Smooth muscle cell (in vitro differentiated cells): ENCODE measurements at regions not wholly inside any gene's neighbourhood (a gene's known extent, or its start where the extent isn't known, plus 50 kb on each side); places are given as distances from the start of the nearest gene placed in this dataset.

Source experiments
- DNase-seq: peaks from one replicate; lab custom pipeline; 2025; ENCODE audit not compliant: unreplicated experiment; lab: John Stamatoyannopoulos, UW
- H2AFZ ChIP-seq: fragments of 200-600 bp; sonication (generic); 2 replicates; pipeline ENCODE4 v1.6.0; 2016; ENCODE audit warnings: antibody characterized with exemption, low read depth, mild to moderate bottlenecking
- H3F3A ChIP-seq: fragments of 200-600 bp; sonication (generic); 2 replicates; pipeline ENCODE4 v1.6.0; 2017; ENCODE audit warnings: antibody characterized with exemption, low read depth
- H3K27ac ChIP-seq: fragments of 200-600 bp; sonication (generic); 2 replicates; pipeline ENCODE4 v1.5.1; 2016; ENCODE audit warnings: low read depth, mild to moderate bottlenecking
- H3K27me3 ChIP-seq: fragments of 200-600 bp; sonication (generic); 2 replicates; pipeline ENCODE4 v1.6.1; 2016; ENCODE audit warnings: low read depth, mild to moderate bottlenecking
- H3K36me3 ChIP-seq: fragments of 200-600 bp; sonication (generic); 2 replicates; pipeline ENCODE4 v1.5.1; 2016; ENCODE audit warnings: low read depth
- H3K4me1 ChIP-seq: fragments of 200-600 bp; sonication (generic); 2 replicates; pipeline ENCODE4 v1.5.1; 2016; ENCODE audit warnings: low read depth
- H3K4me2 ChIP-seq: fragments of 200-600 bp; sonication (generic); 2 replicates; pipeline ENCODE4 v1.6.0; 2016; ENCODE audit warnings: mild to moderate bottlenecking
- H3K4me3 ChIP-seq: fragments of 200-600 bp; sonication (generic); 2 replicates; pipeline ENCODE4 v1.5.1; 2016; ENCODE audit warnings: mild to moderate bottlenecking
- H3K79me2 ChIP-seq: fragments of 200-600 bp; sonication (generic); 2 replicates; pipeline ENCODE4 v1.6.0; 2016; ENCODE audit warnings: low read depth, mild to moderate bottlenecking
- H3K9ac ChIP-seq: fragments of 200-600 bp; sonication (generic); 2 replicates; pipeline ENCODE4 v1.6.0; 2016; ENCODE audit warnings: low read depth
- H3K9me3 ChIP-seq: fragments of 200-600 bp; sonication (generic); replicated peaks from 2 replicates; pipeline ENCODE4 v1.5.1; 2016; ENCODE audit warnings: low read depth
- H4K20me1 ChIP-seq: fragments of 200-600 bp; sonication (generic); 2 replicates; pipeline ENCODE4 v1.6.0; 2016; ENCODE audit warnings: low read depth
- WGBS: methylation state at CpG from one replicate; pipeline ENCODE4 v1.1.7; 2016; ENCODE audit warnings: low lambda C conversion rate; 5-methylcytosine and 5-hydroxymethylcytosine counted together
- TF ChIP-seq, protein P1 (sequence below): fragments of 200-600 bp; sonication (generic); IDR thresholded peaks from 2 replicates; pipeline ENCODE4 v1.5.1; 2017; ENCODE audit warnings: borderline replicate concordance, mild to moderate bottlenecking, antibody characterized with exemption; ENCODE audit not compliant: insufficient read depth, poor library complexity, severe bottlenecking

- WGBS = 71% methylated on average over 1 of the region's 1 CpG
- Histone ChIP-seq H3K4me3 (no peak overlapping the region), H4K20me1 (no peaks in the 10 kb centered on the region), H3K79me2 (no peaks in the 10 kb centered on the region), H3K36me3 (no peaks in the 10 kb centered on the region), H3K9me3 (no peaks in the 10 kb centered on the region), H3K27me3 (no peaks in the 10 kb centered on the region), H3K9ac (no peak overlapping the region), H3K4me1 (peaks cover 13% of the 10 kb centered on the region), H2AFZ (no peak overlapping the region), H3F3A (peaks cover 7% of the 10 kb centered on the region), H3K4me2 (no peak overlapping the region), H3K27ac (no peak overlapping the region)
- TF ChIP-seq, protein P1, sequence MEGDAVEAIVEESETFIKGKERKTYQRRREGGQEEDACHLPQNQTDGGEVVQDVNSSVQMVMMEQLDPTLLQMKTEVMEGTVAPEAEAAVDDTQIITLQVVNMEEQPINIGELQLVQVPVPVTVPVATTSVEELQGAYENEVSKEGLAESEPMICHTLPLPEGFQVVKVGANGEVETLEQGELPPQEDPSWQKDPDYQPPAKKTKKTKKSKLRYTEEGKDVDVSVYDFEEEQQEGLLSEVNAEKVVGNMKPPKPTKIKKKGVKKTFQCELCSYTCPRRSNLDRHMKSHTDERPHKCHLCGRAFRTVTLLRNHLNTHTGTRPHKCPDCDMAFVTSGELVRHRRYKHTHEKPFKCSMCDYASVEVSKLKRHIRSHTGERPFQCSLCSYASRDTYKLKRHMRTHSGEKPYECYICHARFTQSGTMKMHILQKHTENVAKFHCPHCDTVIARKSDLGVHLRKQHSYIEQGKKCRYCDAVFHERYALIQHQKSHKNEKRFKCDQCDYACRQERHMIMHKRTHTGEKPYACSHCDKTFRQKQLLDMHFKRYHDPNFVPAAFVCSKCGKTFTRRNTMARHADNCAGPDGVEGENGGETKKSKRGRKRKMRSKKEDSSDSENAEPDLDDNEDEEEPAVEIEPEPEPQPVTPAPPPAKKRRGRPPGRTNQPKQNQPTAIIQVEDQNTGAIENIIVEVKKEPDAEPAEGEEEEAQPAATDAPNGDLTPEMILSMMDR = no peak
- no peak for DNase-seq
These were observed 218.1 kb upstream of the TNP1 start for GRCh38 chr2:217077831-217078407.

DNA sequence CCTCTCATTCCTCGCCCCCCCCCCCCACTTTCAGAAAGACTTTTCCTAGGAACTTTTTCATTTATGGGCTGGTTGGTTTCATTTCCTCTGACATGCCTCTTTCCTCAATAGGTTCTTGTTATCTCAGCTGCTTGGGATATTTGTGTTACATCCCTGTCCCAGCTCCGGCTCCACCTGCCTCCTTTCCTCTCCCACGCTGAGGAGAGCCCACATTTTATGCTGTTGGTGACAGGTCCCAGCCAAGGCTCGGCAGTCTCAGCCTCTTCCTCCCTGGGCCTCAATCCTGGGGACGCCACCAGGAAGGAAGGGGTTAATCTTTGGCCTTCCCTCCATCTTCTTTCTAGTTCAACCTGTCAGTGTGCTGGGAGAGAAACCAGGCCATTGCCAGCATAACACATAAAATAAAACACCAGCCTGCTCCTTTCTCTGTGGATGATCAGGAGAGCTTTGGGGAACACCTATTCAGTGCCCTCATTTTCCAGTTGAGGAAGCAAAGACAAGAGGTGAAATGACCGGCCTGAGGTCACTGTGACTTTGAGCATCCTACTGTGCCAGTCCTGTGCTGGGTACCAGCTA, 216.9 kb upstream of the TNP1 start:
- Histone ChIP-seq H3K27ac (no peak overlapping the region), H3K27me3 (no peaks in the 10 kb centered on the region), H3K4me2 (no peak overlapping the region), H3K4me3 (no peak overlapping the region), H3K9ac (no peak overlapping the region), H3K36me3 (no peaks in the 10 kb centered on the region), H2AFZ (no peak overlapping the region), H4K20me1 (no peaks in the 10 kb centered on the region), H3K4me1 (peaks cover 13% of the 10 kb centered on the region), H3K9me3 (no peaks in the 10 kb centered on the region), H3K79me2 (no peaks in the 10 kb centered on the region), H3F3A (peaks cover 7% of the 10 kb centered on the region)
- TF ChIP-seq, protein P1 = no peak
- DNase-seq = no peak
- 94% methylated on average over 6 of the region's 6 CpGs for WGBS

- no peaks in the 10 kb centered on the region for H3K36me3 ChIP-seq
- WGBS = 91% methylated on average over 3 of the region's 3 CpGs
- peak overlapping the region; percentile 14 for H3K4me2 ChIP-seq
- H2AFZ ChIP-seq = no peak overlapping the region
- no peak overlapping the region for H3K4me3 ChIP-seq
- H3K4me1 ChIP-seq = peaks cover 13% of the 10 kb centered on the region
- H4K20me1 ChIP-seq = no peaks in the 10 kb centered on the region
- TF ChIP-seq, protein P1 = no peak
- H3K27ac ChIP-seq = peak overlapping the region; percentile 83
- H3K79me2 ChIP-seq = no peaks in the 10 kb centered on the region
- H3K9ac ChIP-seq = peak overlapping the region; percentile 2
- H3F3A ChIP-seq = peaks cover 7% of the 10 kb centered on the region
- H3K9me3 ChIP-seq = no peaks in the 10 kb centered on the region
- no peak for DNase-seq
- H3K27me3 ChIP-seq = no peaks in the 10 kb centered on the region
These were observed 216.2 kb upstream of the TNP1 start for GRCh38 chr2:217076058-217076435.
